Ishikawa (cell line): ENCODE measurements at regions not wholly inside any gene's neighbourhood (a gene's known extent, or its start where the extent isn't known, plus 50 kb on each side); places are given as distances from the start of the nearest gene placed in this dataset.

Experiments used
- CEBPB ChIP-seq: IDR thresholded peaks from 2 replicates; pipeline ENCODE4 v1.6.1; 2012
- CREB1 ChIP-seq: IDR thresholded peaks from 2 replicates; pipeline ENCODE4 v1.6.1; 2012; ENCODE audit warnings: low read depth
- EGR1 ChIP-seq: IDR thresholded peaks from 2 replicates; pipeline ENCODE4 v1.6.1; 2012
- EP300 ChIP-seq: IDR thresholded peaks from 2 replicates; pipeline ENCODE4 v1.6.1; 2012; ENCODE audit warnings: borderline replicate concordance
- FOXM1 ChIP-seq: IDR thresholded peaks from 2 replicates; pipeline ENCODE4 v1.6.1; 2012; ENCODE audit warnings: low read depth, borderline replicate concordance
- MAX ChIP-seq: IDR thresholded peaks from 2 replicates; pipeline ENCODE4 v1.6.1; 2012
- NFIC ChIP-seq: IDR thresholded peaks from 2 replicates; pipeline ENCODE4 v1.6.1; 2012
- RAD21 ChIP-seq: IDR thresholded peaks from 2 replicates; pipeline ENCODE4 v1.6.1; 2012; ENCODE audit warnings: low read depth
- REST ChIP-seq: IDR thresholded peaks from 2 replicates; pipeline ENCODE4 v1.6.1; 2012; ENCODE audit warnings: low read depth, mild to moderate bottlenecking
- TAF1 ChIP-seq: IDR thresholded peaks from 2 replicates; pipeline ENCODE4 v1.6.1; 2012; ENCODE audit warnings: low read depth, mild to moderate bottlenecking
- TCF12 ChIP-seq: IDR thresholded peaks from 2 replicates; pipeline ENCODE4 v1.6.1; 2012; ENCODE audit warnings: low read depth
- TEAD4 ChIP-seq: IDR thresholded peaks from 2 replicates; pipeline ENCODE4 v1.6.1; 2012
- USF1 ChIP-seq: IDR thresholded peaks from 2 replicates; pipeline ENCODE4 v1.6.1; 2012
- YY1 ChIP-seq: IDR thresholded peaks from 2 replicates; pipeline ENCODE4 v1.6.1; 2012; ENCODE audit warnings: low read depth
- ZBTB7A ChIP-seq: IDR thresholded peaks from 2 replicates; pipeline ENCODE4 v1.6.1; 2012; ENCODE audit warnings: low read depth

- TF ChIP-seq EP300 = no peak
- no peak for TF ChIP-seq TEAD4
These were observed 210.9 kb downstream of the SLITRK6 start for GRCh38 chr13:85588359-85588758.

- TF ChIP-seq YY1 = no peak
- no peak for TF ChIP-seq CEBPB
- no peak for TF ChIP-seq MAX
- no peak for TF ChIP-seq EP300
These were observed 212.4 kb downstream of the SLITRK6 start for GRCh38 chr13:85586856-85587255.

GRCh38 chr13:85586422-85586831 is 212.8 kb downstream of the SLITRK6 start:
- TF ChIP-seq TAF1 = no peak
- TF ChIP-seq MAX = no peak
- no peak for TF ChIP-seq EP300

GRCh38 chr13:85582890-85583289 is 216.3 kb downstream of the SLITRK6 start:
- TF ChIP-seq USF1 (no peak), MAX (no peak), CREB1 (no peak), TCF12 (no peak), RAD21 (no peak), EGR1 (no peak), TAF1 (no peak), ZBTB7A (no peak), CEBPB (no peak), NFIC (no peak), YY1 (no peak), FOXM1 (no peak), EP300 (no peak), REST (no peak), TEAD4 (no peak)

GRCh38 chr13:85575110-85575509 is 224.1 kb downstream of the SLITRK6 start:
- no peak for TF ChIP-seq REST
- TF ChIP-seq TAF1 = no peak
- TF ChIP-seq YY1 = no peak
- TF ChIP-seq TEAD4 = no peak

- TF ChIP-seq TEAD4 (no peak), REST (no peak), CEBPB (no peak), EGR1 (no peak), NFIC (no peak), EP300 (no peak), MAX (no peak), CREB1 (no peak), RAD21 (no peak), YY1 (no peak), USF1 (no peak), TCF12 (no peak), TAF1 (no peak), FOXM1 (no peak), ZBTB7A (no peak)
These were observed 231.3 kb downstream of the SLITRK6 start for GRCh38 chr13:85567909-85568308.
